Globus pallidus (tissue), 1 donor: ENCODE measurements at regions not wholly inside any gene's neighbourhood (a gene's known extent, or its start where the extent isn't known, plus 50 kb on each side); places are given as distances from the start of the nearest gene placed in this dataset.
"Not testable (repeated sequence)": the region's sequence is repeated elsewhere in the genome, so short reads cannot be mapped to it uniquely, and the experiment has no call there.

Experiments
- DNase-seq: peaks from one replicate; pipeline ENCODE4 v3.0.0-alpha.2; 2015; ENCODE audit warnings: low spot score

DNA sequence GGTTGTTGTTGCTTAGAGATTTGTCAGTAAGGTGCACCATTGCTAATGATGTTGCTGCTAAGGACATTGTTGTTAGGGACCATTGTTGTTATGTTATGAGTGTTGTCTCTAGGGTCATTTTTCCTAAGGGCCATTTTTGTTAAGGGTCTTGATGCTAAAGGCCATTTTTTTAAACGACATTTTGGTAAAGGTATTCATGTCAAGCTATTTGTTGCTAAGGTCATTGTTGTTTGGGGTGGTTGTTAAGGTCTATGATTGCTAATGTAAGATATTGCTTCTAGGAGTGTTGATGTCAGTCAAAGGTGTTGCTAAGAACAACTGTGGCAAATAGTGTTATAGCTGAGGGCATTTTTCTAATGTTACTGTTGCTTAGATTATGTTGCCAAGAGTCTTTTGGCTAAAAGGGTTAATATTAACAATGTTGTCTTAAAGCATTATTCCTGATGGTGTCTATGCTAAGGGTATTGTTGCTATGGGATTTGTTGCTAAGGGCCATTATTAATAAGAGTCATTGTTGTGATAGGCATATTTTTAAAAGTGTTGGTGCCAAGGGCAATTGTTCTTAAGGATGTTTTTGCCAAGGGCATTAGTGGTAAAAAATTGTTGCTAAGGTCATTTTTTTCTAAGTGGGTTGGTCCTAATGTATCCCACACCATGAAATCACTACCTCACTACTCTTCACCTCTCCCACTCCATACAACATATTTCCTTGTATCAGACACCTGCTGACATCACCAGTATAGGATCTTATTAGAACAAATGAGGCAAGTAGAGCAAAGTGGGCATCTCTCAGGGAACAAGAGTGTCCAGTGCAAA is 56.2 kb downstream of the SPATA31A6 start:
- DNase-seq = not testable (repeated sequence)

- not testable (repeated sequence) for DNase-seq
These were observed 56.8 kb downstream of the SPATA31A6 start for GRCh38 chr9:42240261-42240579.

DNA sequence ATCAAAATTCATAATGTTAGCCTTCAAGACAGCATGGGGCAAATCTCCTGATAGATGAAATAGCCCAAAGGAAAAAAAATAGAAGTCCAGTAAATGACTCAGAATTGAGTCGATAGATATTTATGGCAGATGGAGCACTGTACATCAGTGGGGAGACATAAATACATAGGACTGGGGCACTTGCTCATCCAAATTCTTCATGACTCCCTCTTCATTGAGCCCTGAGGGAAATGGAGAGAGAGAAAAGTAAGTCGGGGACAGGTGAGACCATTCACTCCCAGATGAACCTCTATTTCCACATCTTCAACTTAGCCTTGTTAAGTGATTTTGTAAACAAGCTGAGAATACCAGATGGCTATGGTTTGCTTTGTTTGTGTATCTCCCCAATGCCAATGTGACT is 59.8 kb downstream of the SPATA31A6 start:
- not testable (repeated sequence) for DNase-seq

GRCh38 chr9:42243822-42244221 is 60.4 kb downstream of the SPATA31A6 start:
- not testable (repeated sequence) for DNase-seq

GRCh38 chr9:42268729-42269128 is 85.3 kb downstream of the SPATA31A6 start:
- not testable (repeated sequence) for DNase-seq

DNA sequence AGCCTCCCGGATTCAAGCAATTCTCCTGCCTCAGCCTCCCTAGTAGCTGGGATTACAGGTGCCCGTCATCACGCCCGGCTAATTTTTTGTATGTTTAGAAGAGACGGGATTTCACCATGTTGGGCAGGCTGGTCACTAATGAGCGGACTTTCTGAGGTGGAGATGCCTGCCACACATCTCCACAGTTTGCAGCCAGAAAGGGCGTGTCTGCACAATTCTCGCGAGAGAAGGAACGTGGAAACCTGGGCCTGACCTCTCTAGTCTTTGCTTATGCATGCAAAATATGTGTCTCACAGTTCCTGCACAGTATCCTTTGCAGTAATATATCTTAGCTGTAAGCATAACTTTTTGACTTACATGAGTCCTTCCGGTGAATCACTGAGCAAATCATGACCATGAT is 85.7 kb downstream of the SPATA31A6 start:
- DNase-seq = not testable (repeated sequence)

DNA sequence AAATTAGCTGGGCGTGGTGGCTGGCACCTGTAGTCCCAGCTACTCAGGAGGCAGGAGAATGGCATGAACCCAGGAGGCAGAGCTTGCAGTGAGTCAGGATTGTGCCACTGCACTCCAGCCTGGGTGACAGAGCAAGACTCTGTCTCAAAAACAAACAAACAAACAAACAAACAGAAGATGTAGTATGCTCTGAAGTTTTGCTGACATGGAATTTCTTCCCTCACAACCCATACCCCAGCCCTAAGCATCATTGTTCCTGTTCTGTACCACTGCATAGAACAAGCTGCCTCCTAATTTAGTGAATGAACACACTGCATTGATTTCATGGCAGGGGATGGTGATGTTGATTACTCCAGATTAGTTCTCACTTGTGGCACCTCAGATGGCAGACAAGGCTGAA is 89.7 kb downstream of the SPATA31A6 start:
- DNase-seq = not testable (repeated sequence)

- no peak for DNase-seq
These were observed 91.7 kb downstream of the SPATA31A6 start for GRCh38 chr9:42275141-42275540.

- DNase-seq = not testable (repeated sequence)
These were observed 99.2 kb downstream of the SPATA31A6 start for GRCh38 chr9:42282531-42283178.

- DNase-seq = not testable (repeated sequence)
These were observed 99.7 kb downstream of the SPATA31A6 start for GRCh38 chr9:42283179-42283543.

- not testable (repeated sequence) for DNase-seq
These were observed 102.8 kb downstream of the SPATA31A6 start for GRCh38 chr9:42286145-42286845.

DNA sequence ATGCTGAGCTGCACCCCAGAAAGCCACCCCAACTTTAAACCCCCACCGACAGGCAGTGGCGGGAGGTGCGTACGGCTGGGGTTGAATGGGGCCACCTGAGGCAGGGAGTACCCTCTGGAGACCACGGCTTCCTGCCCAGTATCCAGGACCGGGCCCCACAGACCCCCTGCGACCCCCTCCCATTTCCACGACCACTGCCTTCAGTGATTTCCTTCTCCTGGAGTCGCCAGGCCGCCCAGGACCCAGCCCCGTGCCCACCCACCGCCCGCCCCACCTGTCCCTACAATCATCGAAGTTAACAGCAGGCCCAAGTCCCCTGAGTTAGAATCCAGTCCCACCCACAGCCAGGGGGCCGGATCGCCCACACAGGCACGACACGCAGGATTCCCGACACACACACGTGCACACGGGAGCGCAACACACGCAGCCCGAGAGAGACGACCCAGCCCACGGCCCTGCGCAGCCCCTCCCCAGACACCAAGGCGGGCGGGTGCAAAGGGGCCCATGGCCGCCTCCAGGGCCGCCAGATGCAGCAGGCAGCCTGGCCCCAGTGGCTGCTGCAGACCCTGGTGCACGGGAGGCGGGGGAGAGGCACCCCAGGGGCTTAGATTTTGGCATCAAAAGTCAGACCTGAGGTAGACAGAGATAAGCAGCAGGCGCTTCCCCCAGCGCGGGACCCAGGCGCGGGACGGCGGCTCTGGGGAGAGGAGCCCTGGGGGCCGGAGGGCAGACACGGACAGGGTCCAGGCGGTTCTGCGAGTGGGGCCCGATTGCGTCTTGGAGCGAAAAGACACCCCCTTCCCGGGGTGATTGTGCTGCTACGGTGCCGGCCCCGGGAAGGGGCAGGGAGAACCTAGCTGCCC is 104.8 kb downstream of the SPATA31A6 start:
- not testable (repeated sequence) for DNase-seq

DNA sequence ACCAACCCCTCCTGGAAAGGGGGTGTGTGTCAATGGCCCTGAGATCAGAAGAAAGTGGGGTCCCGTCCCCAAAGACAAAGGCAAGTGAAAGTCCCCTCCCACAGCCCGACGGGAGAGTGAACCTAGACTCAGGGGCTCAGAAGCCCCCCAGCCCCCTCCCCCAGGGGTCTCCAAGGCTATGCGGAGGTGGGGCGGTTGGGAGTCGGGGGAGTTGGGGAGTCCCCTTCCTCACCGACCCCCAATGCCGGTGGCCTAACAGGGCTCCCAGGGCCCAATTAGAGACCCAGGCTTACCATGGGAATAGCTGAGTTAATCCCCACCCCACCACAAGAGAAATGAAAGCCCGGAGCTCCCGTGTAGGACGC is 105.4 kb downstream of the SPATA31A6 start:
- DNase-seq = not testable (repeated sequence)

DNA sequence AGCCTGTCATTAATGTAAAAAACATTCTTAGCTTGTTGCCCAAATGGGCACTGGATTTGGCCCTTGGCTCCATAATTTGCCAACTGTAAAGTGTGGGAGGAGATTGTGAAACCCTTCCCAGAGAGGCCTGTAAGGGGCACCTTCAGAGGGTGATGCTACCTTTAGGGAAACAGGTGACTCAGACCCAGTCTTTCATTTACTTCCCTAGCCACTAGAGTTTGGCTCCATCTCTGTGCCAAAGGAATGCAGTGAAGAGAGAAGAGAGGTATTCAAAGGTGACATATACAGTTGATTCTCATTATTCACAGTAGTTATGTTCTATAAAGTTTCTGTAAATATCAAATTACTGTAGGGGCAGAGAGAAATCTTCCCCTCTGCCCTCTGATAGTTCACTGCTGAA is 116.7 kb downstream of the SPATA31A6 start:
- not testable (repeated sequence) for DNase-seq

DNA sequence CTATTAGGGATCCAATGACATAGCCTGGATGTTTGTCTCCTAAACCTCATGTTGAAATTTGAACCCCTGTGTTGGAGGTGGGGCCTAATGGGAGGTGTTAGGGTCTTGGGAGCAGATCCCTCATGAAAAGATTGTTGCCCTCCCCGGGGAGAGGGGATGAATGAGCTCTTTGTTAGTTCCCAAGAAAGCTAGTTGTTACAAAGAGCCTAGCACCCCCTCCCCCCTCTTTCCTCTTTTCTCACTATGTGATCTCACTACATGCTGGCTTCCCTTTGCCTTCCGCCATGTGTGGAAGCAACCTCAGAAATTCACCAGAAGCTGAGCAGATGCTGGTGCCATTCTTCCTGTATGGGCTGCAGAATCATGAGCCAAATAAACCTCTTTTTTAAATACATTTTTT is 123.2 kb downstream of the SPATA31A6 start:
- DNase-seq = peak; percentile 64

DNA sequence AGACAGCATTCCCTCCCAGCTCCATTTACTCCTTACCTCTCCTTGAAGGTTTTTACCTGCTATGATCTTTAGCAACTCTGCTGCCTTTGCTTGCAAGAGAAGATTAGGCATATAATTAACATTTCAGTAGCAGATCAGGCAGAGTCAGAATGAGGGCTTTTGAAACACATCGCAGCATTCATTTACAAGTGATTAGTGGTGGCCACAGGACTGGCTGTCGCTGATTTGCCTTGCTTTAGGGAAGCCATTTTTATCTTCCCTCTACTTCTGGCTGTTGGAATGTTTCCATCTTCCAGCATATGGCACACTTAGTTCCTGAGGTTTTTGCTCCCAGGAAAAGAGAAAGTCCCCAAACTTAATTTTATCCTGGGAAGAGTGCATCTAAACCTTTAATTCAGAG is 124.0 kb downstream of the SPATA31A6 start:
- not testable (repeated sequence) for DNase-seq

GRCh38 chr9:42310972-42311371 is 127.5 kb downstream of the SPATA31A6 start:
- DNase-seq = not testable (repeated sequence)

- DNase-seq = not testable (repeated sequence)
These were observed 132.6 kb downstream of the SPATA31A6 start for GRCh38 chr9:42316026-42316425.

- DNase-seq = not testable (repeated sequence)
These were observed 134.2 kb downstream of the SPATA31A6 start for GRCh38 chr9:42317677-42318076.

GRCh38 chr9:42323084-42323809 is 139.8 kb downstream of the SPATA31A6 start:
- DNase-seq = not testable (repeated sequence)

GRCh38 chr9:42325142-42325541 is 141.7 kb downstream of the SPATA31A6 start:
- not testable (repeated sequence) for DNase-seq
